IMR-90 (cell line): ENCODE measurements at regions not wholly inside any gene's neighbourhood (a gene's known extent, or its start where the extent isn't known, plus 50 kb on each side); places are given as distances from the start of the nearest gene placed in this dataset.

ENCODE experiments used
- ATAC-seq: fragments of 200-7000 bp; cut with Tn5 transposase; 2 replicates; pipeline ENCODE4 v1.9.1; 2020; ENCODE audit warnings: low read depth, mild to moderate bottlenecking, moderate library complexity
- BruUV-seq: library from RNA; stranded (reverse); fragments of 400-500 nt; replicated peaks from 2 replicates; lab custom pipeline; 2021; lab: Mats Ljungman, UMichigan
- CTCF ChIA-PET: fragments of 300-600 bp; formaldehyde crosslinking; extraction: SDS; loops from one replicate; lab custom pipeline; 2021; ENCODE audit warnings: antibody characterized with exemption; lab: Yijun Ruan, JAX
- POLR2A ChIA-PET: fragments of 300-600 bp; sonication (Branson Sonifier 250); formaldehyde crosslinking; loops from one replicate; lab custom pipeline; 2022; ENCODE audit warnings: antibody characterized with exemption; ENCODE audit not compliant: unreplicated experiment; lab: Charles Lee
- DNase-seq: peaks from one replicate; pipeline ENCODE4 v3.0.0; 2013
- H2AFZ ChIP-seq: replicated peaks from 2 replicates; pipeline ENCODE3; 2013; ENCODE audit warnings: low read length, mild to moderate bottlenecking; ENCODE audit not compliant: poor library complexity
- H2AK5ac ChIP-seq: 2 replicates; pipeline ENCODE4 v1.6.1; 2013; ENCODE audit warnings: low read depth, low read length, inconsistent platforms
- H2AK9ac ChIP-seq: replicated peaks from 2 replicates; pipeline ENCODE3; 2013; ENCODE audit warnings: mild to moderate bottlenecking, low read depth, low read length, moderate library complexity; ENCODE audit not compliant: poor library complexity
- H2BK120ac ChIP-seq: 2 replicates; pipeline ENCODE4 v1.6.1; 2013; ENCODE audit warnings: low read depth, low read length, inconsistent platforms
- H2BK15ac ChIP-seq: 3 replicates; pipeline ENCODE4 v1.6.1; 2013; ENCODE audit warnings: low read depth, low read length, inconsistent platforms
- H2BK20ac ChIP-seq: 2 replicates; pipeline ENCODE4 v1.6.1; 2013; ENCODE audit warnings: low read depth, mild to moderate bottlenecking, inconsistent platforms, low read length, moderate library complexity
- H2BK5ac ChIP-seq: 2 replicates; pipeline ENCODE4 v1.6.1; 2013; ENCODE audit warnings: mild to moderate bottlenecking, low read depth, low read length, inconsistent platforms; ENCODE audit not compliant: poor library complexity, severe bottlenecking
- H3K14ac ChIP-seq: replicated peaks from 2 replicates; pipeline ENCODE4 v1.6.1; 2013; ENCODE audit warnings: low read depth, low read length, inconsistent platforms
- H3K18ac ChIP-seq: 2 replicates; pipeline ENCODE4 v1.6.1; 2013; ENCODE audit warnings: low read depth, low read length, control low read depth
- H3K23ac ChIP-seq: 2 replicates; pipeline ENCODE4 v1.6.1; 2013; ENCODE audit warnings: low read depth, low read length, inconsistent platforms
- H3K27ac ChIP-seq: 2 replicates; pipeline ENCODE4 v1.5.1; 2013; ENCODE audit warnings: mild to moderate bottlenecking, control low read depth, low read length; ENCODE audit not compliant: insufficient read depth
- H3K27me3 ChIP-seq: 2 replicates; pipeline ENCODE4 v1.6.1; 2013; ENCODE audit warnings: low read length; ENCODE audit not compliant: control insufficient read depth, insufficient read depth
- H3K36me3 ChIP-seq: 2 replicates; pipeline ENCODE4 v1.6.1; 2013; ENCODE audit warnings: low read length, mixed read lengths; ENCODE audit not compliant: control insufficient read depth, insufficient read depth
- H3K4ac ChIP-seq: 2 replicates; pipeline ENCODE4 v1.6.1; 2013; ENCODE audit warnings: low read depth, low read length, inconsistent platforms
- H3K4me1 ChIP-seq: 2 replicates; pipeline ENCODE4 v1.6.1; 2013; ENCODE audit warnings: low read length, mixed read lengths; ENCODE audit not compliant: control insufficient read depth, insufficient read depth
- H3K4me2 ChIP-seq: 2 replicates; pipeline ENCODE4 v1.6.1; 2013; ENCODE audit warnings: low read depth, mild to moderate bottlenecking, control low read depth, low read length, moderate library complexity
- H3K4me3 ChIP-seq: 2 replicates; pipeline ENCODE4 v1.5.1; 2013; ENCODE audit warnings: low read depth, mild to moderate bottlenecking, control low read depth, low read length, moderate library complexity; ENCODE audit not compliant: insufficient read depth
- H3K56ac ChIP-seq: 2 replicates; pipeline ENCODE4 v1.6.1; 2013; ENCODE audit warnings: low read length, inconsistent platforms; ENCODE audit not compliant: insufficient read depth; ENCODE audit errors: extremely low read depth
- H3K79me1 ChIP-seq, 2 experiments: 2 replicates each; pipeline ENCODE4 v1.6.1; 2013; ENCODE audit warnings: low read length in 2 of 2, inconsistent platforms in 1 of 2, low read depth in 1 of 2
- H3K9ac ChIP-seq: 2 replicates; pipeline ENCODE4 v1.6.1; 2013; ENCODE audit warnings: low read depth, low read length, control low read depth
- H3K9me1 ChIP-seq: 2 replicates; pipeline ENCODE4 v1.6.1; 2013; ENCODE audit warnings: low read length, inconsistent platforms; ENCODE audit not compliant: insufficient read depth
- H3K9me3 ChIP-seq: 2 replicates; pipeline ENCODE4 v1.6.1; 2013; ENCODE audit warnings: low read length; ENCODE audit not compliant: control insufficient read depth, insufficient read depth
- H4K20me1 ChIP-seq: 2 replicates; pipeline ENCODE4 v1.6.1; 2013; ENCODE audit warnings: low read length, inconsistent platforms; ENCODE audit not compliant: insufficient read depth
- H4K5ac ChIP-seq: 2 replicates; pipeline ENCODE4 v1.6.1; 2013; ENCODE audit warnings: mild to moderate bottlenecking, low read depth, low read length, control low read depth
- H4K8ac ChIP-seq, 2 experiments: 2 replicates each; pipeline ENCODE4 v1.6.1; 2013; ENCODE audit warnings: low read depth in 2 of 2, low read length in 2 of 2, control low read depth in 1 of 2, inconsistent platforms in 1 of 2
- H4K91ac ChIP-seq: 2 replicates; pipeline ENCODE4 v1.6.1; 2013; ENCODE audit warnings: low read depth, low read length, inconsistent platforms; ENCODE audit not compliant: insufficient read depth
- BHLHE40 ChIP-seq: fragments of 150-350 bp; IDR thresholded peaks from 2 replicates; pipeline ENCODE4 v1.6.1; 2016; ENCODE audit warnings: mild to moderate bottlenecking, low read depth, low read length
- CEBPB ChIP-seq: IDR thresholded peaks from 2 replicates; pipeline ENCODE4 v1.6.1; 2012; ENCODE audit warnings: low read depth, low read length, improper control_type of control experiment
- CHD1 ChIP-seq: IDR thresholded peaks from 2 replicates; pipeline ENCODE4 v1.6.1; 2012; ENCODE audit warnings: low read depth, low read length, improper control_type of control experiment
- FOS ChIP-seq: fragments of 150-350 bp; IDR thresholded peaks from 2 replicates; pipeline ENCODE4 v1.6.1; 2016; ENCODE audit warnings: low read depth, low read length
- MAFK ChIP-seq: IDR thresholded peaks from 2 replicates; pipeline ENCODE4 v1.6.1; 2012; ENCODE audit warnings: low read depth, low read length, improper control_type of control experiment
- MAZ ChIP-seq: IDR thresholded peaks from 2 replicates; pipeline ENCODE4 v1.6.1; 2012; ENCODE audit warnings: low read depth, mild to moderate bottlenecking, low read length, improper control_type of control experiment, moderate library complexity, borderline replicate concordance
- MXI1 ChIP-seq: IDR thresholded peaks from 2 replicates; pipeline ENCODE4 v1.6.1; 2012; ENCODE audit warnings: low read depth, mild to moderate bottlenecking, low read length, moderate library complexity, borderline replicate concordance
- NFE2L2 ChIP-seq: fragments of 150-350 bp; IDR thresholded peaks from 2 replicates; pipeline ENCODE4 v1.6.1; 2016; ENCODE audit warnings: low read depth, mild to moderate bottlenecking, low read length
- POLR2A ChIP-seq: IDR thresholded peaks from 2 replicates; pipeline ENCODE4 v1.6.1; 2012; ENCODE audit warnings: mild to moderate bottlenecking, low read depth, low read length
- RAD21 ChIP-seq: IDR thresholded peaks from 2 replicates; pipeline ENCODE4 v1.6.1; 2012; ENCODE audit warnings: low read length, improper control_type of control experiment
- RCOR1 ChIP-seq: IDR thresholded peaks from 2 replicates; pipeline ENCODE4 v1.6.1; 2012; ENCODE audit warnings: mild to moderate bottlenecking, low read length, improper control_type of control experiment; ENCODE audit not compliant: insufficient replicate concordance
- RFX5 ChIP-seq: IDR thresholded peaks from 2 replicates; pipeline ENCODE4 v1.8.0; 2012; ENCODE audit warnings: low read depth, mild to moderate bottlenecking, low read length, moderate library complexity
- SMC3 ChIP-seq: fragments of 150-350 bp; IDR thresholded peaks from 2 replicates; pipeline ENCODE4 v1.6.1; 2016; ENCODE audit warnings: low read depth, mild to moderate bottlenecking, antibody characterized with exemption, low read length, moderate library complexity
- WGBS, 2 experiments: methylation state at CpG; one replicate each; pipeline versions ENCODE4 v1.1.5 to v1.1.7; 2013; ENCODE audit warnings: missing lambda C conversion rate in 2 of 2; ENCODE audit not compliant: insufficient read length in 1 of 2; ENCODE audit errors: extremely low coverage in 2 of 2; 5-methylcytosine and 5-hydroxymethylcytosine counted together
- dilution Hi-C: fragments of 300-500 bp; cut with HindIII; formaldehyde crosslinking; loops from one replicate; pipeline ENCODE4 v1.14.3; 2018; ENCODE audit warnings: low sequenced_read_pairs; ENCODE audit not compliant: unreplicated experiment
- in situ Hi-C: fragments of 300-500 bp; cut with MboI; formaldehyde crosslinking; loops from 3 replicates; pipeline ENCODE4 v1.14.3; 2019; ENCODE audit warnings: low sequenced_read_pairs, inconsistent platforms, mixed read lengths
- intact Hi-C: fragments of 100-400 bp; cut with micrococcal nuclease; formaldehyde crosslinking; loops from 2 replicates; pipeline ENCODE4 v1.10.0; 2022
- TF ChIP-seq, protein P1 (sequence below): conservative IDR thresholded peaks from 2 replicates; pipeline ENCODE4 v1.5.1; 2012; ENCODE audit warnings: mild to moderate bottlenecking, low read depth, low read length, improper control_type of control experiment
- TF ChIP-seq, protein P2 (sequence below): fragments of 150-350 bp; IDR thresholded peaks from 2 replicates; pipeline ENCODE4 v1.6.1; 2017; ENCODE audit warnings: mild to moderate bottlenecking, antibody characterized with exemption, low read length, low read depth
- TF ChIP-seq, protein P3 (sequence below): fragments of 150-350 bp; IDR thresholded peaks from 2 replicates; pipeline ENCODE4 v1.6.1; 2016; ENCODE audit warnings: low read depth, mild to moderate bottlenecking, low read length, moderate library complexity, borderline replicate concordance

DNA sequence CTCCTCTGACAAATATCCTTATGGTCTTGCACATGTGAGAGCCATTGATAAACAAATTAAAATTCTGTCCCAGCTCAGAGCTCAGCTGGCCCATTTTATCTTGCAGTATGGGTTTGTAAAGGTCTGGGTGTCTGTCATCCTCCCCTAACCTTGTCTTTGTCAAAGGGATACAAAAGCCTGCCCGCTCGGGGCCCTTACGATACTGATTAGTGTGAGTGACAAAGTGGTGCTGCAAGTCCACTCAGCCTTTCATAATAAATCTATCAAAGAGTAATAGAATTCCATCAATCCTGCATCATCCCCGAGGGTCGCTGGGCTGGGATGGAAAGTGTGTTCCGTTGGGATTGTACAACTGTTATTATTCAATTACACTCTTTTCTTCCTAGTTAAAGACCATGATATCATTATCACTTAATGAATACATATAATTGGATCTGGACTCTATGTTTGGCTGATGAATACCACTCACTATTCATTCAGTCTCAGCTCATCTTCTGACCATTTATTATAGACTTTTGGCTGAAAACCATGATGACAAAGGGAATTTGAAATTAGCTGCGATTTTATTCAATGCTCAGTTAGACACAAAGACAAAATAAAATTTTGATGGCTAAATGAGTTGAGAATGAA, 122.5 kb upstream of the FOXD3 start:
- H3K23ac ChIP-seq = no peak overlapping the region
- intact Hi-C loops = no loop called here
- no peak overlapping the region for H3K56ac ChIP-seq
- no peak overlapping the region for H4K8ac ChIP-seq
- no peak overlapping the region for H2AK9ac ChIP-seq
- no peak overlapping the region for H4K91ac ChIP-seq
- no peaks in the 10 kb centered on the region for H3K36me3 ChIP-seq
- H3K79me1 ChIP-seq = no peaks in the 10 kb centered on the region
- ATAC-seq = no peak
- dilution Hi-C loops = no loop called here
- no peak overlapping the region for H2BK15ac ChIP-seq
- no peak overlapping the region for H2BK5ac ChIP-seq
- H3K27ac ChIP-seq = no peak overlapping the region
- H4K5ac ChIP-seq = no peak overlapping the region
- no peak overlapping the region for H3K4ac ChIP-seq
- no peak overlapping the region for H3K14ac ChIP-seq
- H3K27me3 ChIP-seq = peaks cover 4% of the 10 kb centered on the region
- no peak overlapping the region for H3K4me3 ChIP-seq
- no peak overlapping the region for H3K4me2 ChIP-seq
- no peaks in the 10 kb centered on the region for H3K9me3 ChIP-seq
- no peak overlapping the region for H2BK120ac ChIP-seq
- H3K18ac ChIP-seq = no peak overlapping the region
- no peaks in the 10 kb centered on the region for H3K4me1 ChIP-seq
- no peak for DNase-seq
- CTCF ChIA-PET = interaction anchor here (0.6 kb wide), 1 partner anchor 1109 kb away, joined by 3 read pairs; no protein-coding TSS in a partner anchor
- no peaks in the 10 kb centered on the region for H3K9me1 ChIP-seq
- H3K9ac ChIP-seq = no peak overlapping the region
- POLR2A ChIA-PET = no interaction called here
- H2AK5ac ChIP-seq = no peak overlapping the region
- in situ Hi-C loops = no loop called here
- no peaks in the 10 kb centered on the region for H4K20me1 ChIP-seq
- no TSS peak for BruUV-seq
- H2AFZ ChIP-seq = no peak overlapping the region
- no CpG with 5 or more reads among the region's 7 CpGs for WGBS, 2 experiments
- no peak overlapping the region for H2BK20ac ChIP-seq
- TF ChIP-seq, protein P1, sequence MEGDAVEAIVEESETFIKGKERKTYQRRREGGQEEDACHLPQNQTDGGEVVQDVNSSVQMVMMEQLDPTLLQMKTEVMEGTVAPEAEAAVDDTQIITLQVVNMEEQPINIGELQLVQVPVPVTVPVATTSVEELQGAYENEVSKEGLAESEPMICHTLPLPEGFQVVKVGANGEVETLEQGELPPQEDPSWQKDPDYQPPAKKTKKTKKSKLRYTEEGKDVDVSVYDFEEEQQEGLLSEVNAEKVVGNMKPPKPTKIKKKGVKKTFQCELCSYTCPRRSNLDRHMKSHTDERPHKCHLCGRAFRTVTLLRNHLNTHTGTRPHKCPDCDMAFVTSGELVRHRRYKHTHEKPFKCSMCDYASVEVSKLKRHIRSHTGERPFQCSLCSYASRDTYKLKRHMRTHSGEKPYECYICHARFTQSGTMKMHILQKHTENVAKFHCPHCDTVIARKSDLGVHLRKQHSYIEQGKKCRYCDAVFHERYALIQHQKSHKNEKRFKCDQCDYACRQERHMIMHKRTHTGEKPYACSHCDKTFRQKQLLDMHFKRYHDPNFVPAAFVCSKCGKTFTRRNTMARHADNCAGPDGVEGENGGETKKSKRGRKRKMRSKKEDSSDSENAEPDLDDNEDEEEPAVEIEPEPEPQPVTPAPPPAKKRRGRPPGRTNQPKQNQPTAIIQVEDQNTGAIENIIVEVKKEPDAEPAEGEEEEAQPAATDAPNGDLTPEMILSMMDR = no peak
- TF ChIP-seq RFX5 = no peak
- no peak for TF ChIP-seq SMC3
- TF ChIP-seq FOS = no peak
- TF ChIP-seq, protein P2, sequence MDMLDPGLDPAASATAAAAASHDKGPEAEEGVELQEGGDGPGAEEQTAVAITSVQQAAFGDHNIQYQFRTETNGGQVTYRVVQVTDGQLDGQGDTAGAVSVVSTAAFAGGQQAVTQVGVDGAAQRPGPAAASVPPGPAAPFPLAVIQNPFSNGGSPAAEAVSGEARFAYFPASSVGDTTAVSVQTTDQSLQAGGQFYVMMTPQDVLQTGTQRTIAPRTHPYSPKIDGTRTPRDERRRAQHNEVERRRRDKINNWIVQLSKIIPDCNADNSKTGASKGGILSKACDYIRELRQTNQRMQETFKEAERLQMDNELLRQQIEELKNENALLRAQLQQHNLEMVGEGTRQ = no peak
- no peak for TF ChIP-seq CEBPB
- no peak for TF ChIP-seq RCOR1
- TF ChIP-seq, protein P3, sequence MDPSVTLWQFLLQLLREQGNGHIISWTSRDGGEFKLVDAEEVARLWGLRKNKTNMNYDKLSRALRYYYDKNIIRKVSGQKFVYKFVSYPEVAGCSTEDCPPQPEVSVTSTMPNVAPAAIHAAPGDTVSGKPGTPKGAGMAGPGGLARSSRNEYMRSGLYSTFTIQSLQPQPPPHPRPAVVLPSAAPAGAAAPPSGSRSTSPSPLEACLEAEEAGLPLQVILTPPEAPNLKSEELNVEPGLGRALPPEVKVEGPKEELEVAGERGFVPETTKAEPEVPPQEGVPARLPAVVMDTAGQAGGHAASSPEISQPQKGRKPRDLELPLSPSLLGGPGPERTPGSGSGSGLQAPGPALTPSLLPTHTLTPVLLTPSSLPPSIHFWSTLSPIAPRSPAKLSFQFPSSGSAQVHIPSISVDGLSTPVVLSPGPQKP = no peak
- TF ChIP-seq CHD1 = no peak
- no peak for TF ChIP-seq MAFK
- no peak for TF ChIP-seq POLR2A
- TF ChIP-seq BHLHE40 = no peak
- TF ChIP-seq MXI1 = no peak
- no peak for TF ChIP-seq RAD21
- no peak for TF ChIP-seq NFE2L2
- no peak for TF ChIP-seq MAZ
